OCI-LY3 (cell line): ENCODE measurements at regions not wholly inside any gene's neighbourhood (a gene's known extent, or its start where the extent isn't known, plus 50 kb on each side); places are given as distances from the start of the nearest gene placed in this dataset.

ENCODE experiments used
- EZH2phosphoT487 ChIP-seq: fragments of 200-600 bp; shearing (Covaris generic); IDR thresholded peaks from 2 replicates; pipeline ENCODE4 v1.6.1; 2018; ENCODE audit warnings: antibody characterized with exemption, mixed run types, low read depth
- TF ChIP-seq, protein P1 (sequence below): fragments of 200-600, 300-600 bp; sonication (generic); IDR thresholded peaks from 2 replicates; pipeline ENCODE4 v1.5.1; 2014; ENCODE audit warnings: antibody characterized with exemption, low read length, low read depth

DNA sequence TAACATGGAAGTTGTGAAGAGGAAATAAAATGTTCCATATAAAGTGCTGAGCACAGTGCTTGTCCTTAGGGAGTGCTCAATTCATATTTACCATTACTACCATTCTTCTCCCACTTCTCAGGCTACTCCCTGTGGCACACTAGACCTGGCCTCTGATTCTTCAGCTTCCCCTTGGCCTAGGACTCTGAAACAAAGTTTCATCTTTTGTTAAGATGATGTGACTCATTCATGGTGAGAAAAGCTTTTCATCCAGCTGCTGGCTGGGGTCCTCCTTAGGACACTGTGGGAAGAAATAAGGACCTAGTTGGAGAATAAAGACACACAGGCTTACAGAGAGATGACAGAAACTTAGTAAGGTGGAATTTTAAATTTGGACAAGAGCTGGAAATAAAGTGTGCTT is 314.8 kb downstream of the CDC5L start:
- TF ChIP-seq EZH2phosphoT487 = no peak
- TF ChIP-seq, protein P1, sequence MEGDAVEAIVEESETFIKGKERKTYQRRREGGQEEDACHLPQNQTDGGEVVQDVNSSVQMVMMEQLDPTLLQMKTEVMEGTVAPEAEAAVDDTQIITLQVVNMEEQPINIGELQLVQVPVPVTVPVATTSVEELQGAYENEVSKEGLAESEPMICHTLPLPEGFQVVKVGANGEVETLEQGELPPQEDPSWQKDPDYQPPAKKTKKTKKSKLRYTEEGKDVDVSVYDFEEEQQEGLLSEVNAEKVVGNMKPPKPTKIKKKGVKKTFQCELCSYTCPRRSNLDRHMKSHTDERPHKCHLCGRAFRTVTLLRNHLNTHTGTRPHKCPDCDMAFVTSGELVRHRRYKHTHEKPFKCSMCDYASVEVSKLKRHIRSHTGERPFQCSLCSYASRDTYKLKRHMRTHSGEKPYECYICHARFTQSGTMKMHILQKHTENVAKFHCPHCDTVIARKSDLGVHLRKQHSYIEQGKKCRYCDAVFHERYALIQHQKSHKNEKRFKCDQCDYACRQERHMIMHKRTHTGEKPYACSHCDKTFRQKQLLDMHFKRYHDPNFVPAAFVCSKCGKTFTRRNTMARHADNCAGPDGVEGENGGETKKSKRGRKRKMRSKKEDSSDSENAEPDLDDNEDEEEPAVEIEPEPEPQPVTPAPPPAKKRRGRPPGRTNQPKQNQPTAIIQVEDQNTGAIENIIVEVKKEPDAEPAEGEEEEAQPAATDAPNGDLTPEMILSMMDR = no peak
